Loucy (cell line): ENCODE measurements at regions not wholly inside any gene's neighbourhood (a gene's known extent, or its start where the extent isn't known, plus 50 kb on each side); places are given as distances from the start of the nearest gene placed in this dataset.

ENCODE experiments used
- EZH2phosphoT487 ChIP-seq: fragments of 200-600 bp; IDR thresholded peaks from 2 replicates; pipeline ENCODE4 v1.6.1; 2018; ENCODE audit warnings: antibody characterized with exemption, mild to moderate bottlenecking, moderate library complexity, borderline replicate concordance
- TF ChIP-seq, protein P1 (sequence below): fragments of 200-600 bp; sonication (generic); conservative IDR thresholded peaks from 2 replicates; pipeline ENCODE4 v1.5.1; 2014; ENCODE audit warnings: mild to moderate bottlenecking, antibody characterized with exemption, low read length

DNA sequence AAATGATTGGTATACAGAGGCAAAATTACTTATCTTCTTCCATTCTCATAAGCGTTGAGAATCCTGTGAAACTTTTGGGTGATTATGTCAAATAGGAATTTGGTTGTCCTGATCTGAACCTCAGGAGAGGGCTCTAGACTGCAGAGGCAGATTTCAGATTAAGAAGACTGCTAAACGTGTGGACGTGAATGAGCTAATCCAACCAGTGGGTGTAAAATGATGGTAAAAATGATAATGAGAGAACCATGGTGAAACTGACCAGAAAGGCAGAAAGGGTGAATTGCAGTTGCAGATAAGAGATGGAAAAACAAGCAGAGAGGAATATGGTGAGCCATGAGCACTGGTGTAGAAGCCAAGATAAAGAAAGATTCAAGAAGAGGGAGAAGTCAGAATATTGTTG, 1200.2 kb upstream of the CDH6 start:
- TF ChIP-seq, protein P1, sequence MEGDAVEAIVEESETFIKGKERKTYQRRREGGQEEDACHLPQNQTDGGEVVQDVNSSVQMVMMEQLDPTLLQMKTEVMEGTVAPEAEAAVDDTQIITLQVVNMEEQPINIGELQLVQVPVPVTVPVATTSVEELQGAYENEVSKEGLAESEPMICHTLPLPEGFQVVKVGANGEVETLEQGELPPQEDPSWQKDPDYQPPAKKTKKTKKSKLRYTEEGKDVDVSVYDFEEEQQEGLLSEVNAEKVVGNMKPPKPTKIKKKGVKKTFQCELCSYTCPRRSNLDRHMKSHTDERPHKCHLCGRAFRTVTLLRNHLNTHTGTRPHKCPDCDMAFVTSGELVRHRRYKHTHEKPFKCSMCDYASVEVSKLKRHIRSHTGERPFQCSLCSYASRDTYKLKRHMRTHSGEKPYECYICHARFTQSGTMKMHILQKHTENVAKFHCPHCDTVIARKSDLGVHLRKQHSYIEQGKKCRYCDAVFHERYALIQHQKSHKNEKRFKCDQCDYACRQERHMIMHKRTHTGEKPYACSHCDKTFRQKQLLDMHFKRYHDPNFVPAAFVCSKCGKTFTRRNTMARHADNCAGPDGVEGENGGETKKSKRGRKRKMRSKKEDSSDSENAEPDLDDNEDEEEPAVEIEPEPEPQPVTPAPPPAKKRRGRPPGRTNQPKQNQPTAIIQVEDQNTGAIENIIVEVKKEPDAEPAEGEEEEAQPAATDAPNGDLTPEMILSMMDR = no peak
- TF ChIP-seq EZH2phosphoT487 = no peak
